Effector CD4-positive, alpha-beta T cell (primary cell): ENCODE measurements at regions not wholly inside any gene's neighbourhood (a gene's known extent, or its start where the extent isn't known, plus 50 kb on each side); places are given as distances from the start of the nearest gene placed in this dataset.

Experiments
- DNase-seq: peaks from one replicate; pipeline ENCODE4 v3.0.0-alpha.2; 2020

DNA sequence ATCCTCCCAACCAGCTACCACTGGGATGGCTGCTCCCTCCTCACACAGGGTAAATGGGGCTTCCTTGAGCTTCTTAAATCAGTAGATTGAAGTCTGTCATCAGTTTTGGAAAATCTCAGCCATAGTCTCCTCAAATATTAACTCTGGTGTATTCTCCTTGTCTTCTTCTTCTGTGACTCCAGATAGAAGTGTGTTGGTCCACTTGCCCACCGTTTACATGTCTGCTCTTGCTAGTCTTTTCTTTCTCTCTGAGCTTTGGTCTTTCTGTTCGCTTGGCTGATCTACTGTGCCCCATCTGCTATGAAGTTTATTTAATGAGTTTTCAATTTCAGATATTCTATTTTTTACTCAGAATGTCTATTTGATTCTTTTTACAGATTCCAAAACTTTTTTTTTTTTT, 281.7 kb upstream of the HDAC4 start:
- DNase-seq, result no peak

DNA sequence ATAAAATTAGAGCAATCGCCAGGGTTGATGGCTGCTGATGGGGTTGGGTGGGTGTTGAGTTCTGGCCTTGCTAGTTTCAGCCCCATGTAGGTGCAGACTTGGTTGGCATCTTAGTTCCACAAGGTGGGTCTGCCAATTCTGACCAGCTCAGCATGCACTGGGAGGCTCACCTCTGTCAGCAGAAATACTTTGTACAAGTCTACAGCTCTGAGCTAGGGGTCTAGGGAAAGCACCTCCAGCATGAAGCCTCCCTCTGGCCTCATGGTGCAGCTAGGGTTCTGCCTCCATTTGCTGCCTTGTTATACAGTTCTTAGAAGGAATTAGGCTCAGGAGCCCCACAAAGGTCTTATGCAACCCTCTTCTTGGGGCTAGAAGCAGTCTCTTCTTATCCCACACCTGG, 278.9 kb upstream of the HDAC4 start:
- DNase-seq, result no peak

- no peak for DNase-seq
Observed at GRCh38 chr2:239678666-239679296, 278.0 kb upstream of the HDAC4 start.

DNA sequence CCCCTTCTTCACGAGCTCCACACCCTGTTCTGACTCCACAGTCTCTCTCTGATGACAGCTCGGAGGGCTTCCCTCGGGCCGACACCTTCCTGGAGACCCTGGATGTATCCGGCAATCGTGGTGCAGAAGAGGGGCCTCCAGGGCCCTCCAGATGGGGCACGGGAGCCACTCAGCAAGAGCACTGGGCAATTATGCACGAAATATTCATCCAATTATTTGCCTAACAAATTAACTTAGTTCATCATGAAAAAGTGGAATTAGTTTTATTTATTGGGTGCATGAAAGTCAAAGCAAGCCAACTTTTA, 277.3 kb upstream of the HDAC4 start:
- DNase-seq, result no peak

DNA sequence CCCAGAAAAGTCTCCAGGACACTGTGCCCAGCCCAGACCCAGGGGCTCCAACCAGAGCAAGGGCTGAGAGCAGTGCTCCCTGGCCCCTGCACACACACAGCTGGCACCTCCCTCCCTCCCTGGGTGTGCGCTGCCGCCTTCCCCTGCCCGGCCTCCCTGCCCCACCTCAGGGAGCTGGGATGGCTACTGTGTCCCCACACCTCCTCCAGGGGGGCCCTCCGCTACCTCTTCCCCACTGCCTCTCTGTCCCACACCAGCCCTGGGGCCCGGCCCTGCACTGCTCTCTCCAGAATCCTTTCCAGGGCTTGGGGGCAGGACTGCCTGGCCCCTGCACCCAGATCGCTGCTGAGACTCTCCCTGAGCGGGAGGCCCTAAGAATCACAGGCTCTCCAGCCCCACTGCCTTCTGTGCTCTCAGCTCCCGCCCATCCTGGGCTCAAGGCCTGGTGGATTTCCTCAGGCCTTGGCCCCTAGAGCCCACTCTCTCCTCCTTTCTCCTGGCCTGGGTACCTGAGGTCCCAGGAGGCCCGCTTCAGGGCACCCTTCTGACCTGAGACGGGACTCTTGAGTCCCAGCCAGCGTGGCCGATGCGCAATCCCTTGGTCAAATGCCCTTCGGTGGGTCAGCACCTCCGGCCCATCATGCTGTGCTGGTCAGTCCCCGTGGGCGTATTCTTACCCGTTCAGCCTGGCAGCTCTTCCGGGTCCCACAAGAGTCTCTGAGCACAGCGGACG, 276.8 kb upstream of the HDAC4 start:
- no peak for DNase-seq

GRCh38 chr2:239676716-239677452, 276.1 kb upstream of the HDAC4 start:
- DNase-seq, result no peak

DNA sequence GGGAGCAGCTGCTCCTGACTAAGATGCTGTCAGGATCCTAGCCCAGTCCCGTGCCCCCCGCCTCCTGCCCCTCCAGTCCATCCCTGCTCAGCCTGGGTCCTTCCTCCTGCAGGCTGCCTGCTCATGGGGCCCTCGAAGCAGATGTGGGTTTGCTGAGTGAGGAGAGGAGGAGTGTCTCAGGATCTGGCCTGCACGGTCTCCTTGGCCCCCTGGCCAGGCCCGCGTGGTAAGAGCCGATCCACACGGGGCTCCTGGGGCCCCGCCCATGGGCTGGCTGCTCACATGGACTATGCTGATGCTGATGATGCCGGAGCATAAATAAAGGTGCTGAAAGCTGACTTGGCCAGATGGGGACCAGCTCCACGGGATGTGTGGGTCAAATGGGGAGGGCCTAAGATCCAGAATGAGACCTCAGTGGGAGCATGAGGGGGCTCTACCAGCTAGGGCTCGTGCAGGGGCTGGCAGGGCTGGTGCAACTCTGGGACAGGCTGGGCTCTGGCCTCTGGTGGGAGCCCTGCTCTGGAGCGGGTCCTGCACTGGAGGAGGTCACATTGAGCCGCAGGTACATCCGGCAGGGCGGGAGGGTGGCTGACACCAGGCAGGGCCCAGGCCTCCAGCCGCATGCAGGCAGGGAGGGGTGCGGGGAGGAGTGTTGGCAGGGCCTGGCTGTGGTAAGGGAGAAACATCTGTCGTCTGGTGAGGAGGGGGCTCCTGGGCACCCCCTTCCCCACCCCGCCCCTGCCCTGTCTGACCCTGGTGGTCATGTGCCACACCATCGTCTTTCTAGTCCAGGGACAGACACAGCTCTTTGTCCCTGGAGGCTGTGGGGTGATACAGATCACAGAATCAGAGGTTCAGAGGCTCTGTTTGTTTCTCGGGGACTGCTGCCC, 275.3 kb upstream of the HDAC4 start:
- DNase-seq, result no peak

DNA sequence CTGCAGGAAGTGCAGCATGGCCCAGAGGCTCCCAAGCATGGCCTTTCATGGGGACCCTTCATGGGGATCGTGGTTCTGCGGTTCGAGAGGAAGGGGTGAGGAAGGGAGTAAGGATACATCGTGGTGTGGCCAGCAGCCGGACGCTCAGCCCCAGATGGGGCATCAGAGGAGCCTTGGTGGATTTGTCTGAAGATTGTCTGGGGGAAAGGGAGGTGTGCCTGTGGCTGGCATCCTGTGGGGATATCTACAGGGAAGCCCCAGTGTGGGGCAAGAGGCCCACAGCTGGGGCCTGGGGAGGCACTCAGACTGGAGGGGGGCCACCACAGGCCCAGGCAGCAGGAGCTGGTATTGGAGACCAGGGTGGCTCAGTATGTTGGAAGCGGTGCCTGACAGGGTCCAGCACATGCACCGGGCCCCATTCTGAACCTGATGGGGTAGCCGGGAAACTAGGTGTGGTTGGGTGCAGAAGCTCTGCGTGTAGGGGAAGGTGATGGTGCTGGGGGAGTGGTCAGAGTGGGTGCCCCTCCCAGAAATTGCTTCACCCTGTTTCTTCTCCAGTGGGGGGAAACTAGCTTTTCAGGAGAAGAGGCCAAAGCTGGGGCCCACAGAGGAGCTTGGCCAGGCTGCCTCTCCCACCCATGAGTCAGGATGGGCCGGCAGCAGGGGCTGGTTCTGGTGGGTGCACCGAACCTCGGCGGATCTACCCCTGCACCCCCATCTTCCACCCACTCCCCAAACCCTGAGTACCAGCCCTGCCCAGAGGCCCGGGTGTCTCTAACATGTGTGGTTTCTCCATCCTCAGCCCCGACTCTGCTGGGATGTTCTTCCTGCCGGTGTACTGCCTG, 274.4 kb upstream of the HDAC4 start:
- no peak for DNase-seq

GRCh38 chr2:239674101-239674980, 273.5 kb upstream of the HDAC4 start:
- no peak for DNase-seq

DNA sequence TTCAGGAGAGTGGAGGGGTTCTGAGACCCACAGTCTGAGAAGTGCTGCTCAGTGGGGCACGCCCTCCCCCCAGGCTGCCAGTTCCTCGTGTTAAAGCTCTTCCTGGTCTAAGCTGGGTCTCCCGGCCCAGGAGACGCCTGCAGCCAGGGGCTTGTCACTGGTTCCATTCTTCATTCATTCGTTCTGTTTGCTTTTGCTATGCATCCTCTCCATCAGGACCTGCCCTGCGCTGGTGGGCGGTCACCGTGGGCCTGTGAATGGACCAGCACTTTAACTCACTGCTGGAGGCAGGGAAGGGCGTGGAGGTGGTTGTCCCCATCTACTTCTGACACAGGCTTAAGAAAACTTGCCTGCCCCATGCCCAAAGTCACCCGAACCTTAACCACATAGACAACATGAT, 272.8 kb upstream of the HDAC4 start:
- DNase-seq, result no peak

GRCh38 chr2:239671916-239672849, 271.4 kb upstream of the HDAC4 start:
- DNase-seq, result no peak

GRCh38 chr2:239671471-239671870, 270.7 kb upstream of the HDAC4 start:
- DNase-seq, result no peak

GRCh38 chr2:239670463-239671120, 269.8 kb upstream of the HDAC4 start:
- DNase-seq, result no peak

- DNase-seq, result no peak
Observed at GRCh38 chr2:239669899-239670460, 269.2 kb upstream of the HDAC4 start.

GRCh38 chr2:239669181-239669898, 268.5 kb upstream of the HDAC4 start:
- DNase-seq, result no peak

GRCh38 chr2:239668651-239669050, 267.8 kb upstream of the HDAC4 start:
- no peak for DNase-seq

DNA sequence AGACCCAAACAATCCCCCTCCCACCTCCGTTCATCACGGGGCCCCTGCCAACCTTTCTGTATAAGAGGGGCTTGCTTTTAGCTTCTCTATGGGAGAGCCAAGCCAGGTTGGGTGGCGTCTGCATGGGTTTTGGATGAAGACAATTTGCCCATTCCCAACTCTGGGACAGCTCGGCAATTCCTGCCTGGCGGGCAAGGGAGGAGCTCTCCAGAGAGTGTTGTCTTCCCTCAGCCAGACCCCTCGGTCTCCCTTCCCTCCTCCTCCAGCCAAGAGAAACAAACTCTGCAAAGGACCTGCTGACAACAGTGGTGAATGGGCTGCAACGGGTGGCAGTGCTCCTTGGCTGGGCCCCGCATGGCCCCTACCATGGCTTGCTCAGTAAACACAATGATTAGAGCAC, 267.2 kb upstream of the HDAC4 start:
- DNase-seq, result no peak

DNA sequence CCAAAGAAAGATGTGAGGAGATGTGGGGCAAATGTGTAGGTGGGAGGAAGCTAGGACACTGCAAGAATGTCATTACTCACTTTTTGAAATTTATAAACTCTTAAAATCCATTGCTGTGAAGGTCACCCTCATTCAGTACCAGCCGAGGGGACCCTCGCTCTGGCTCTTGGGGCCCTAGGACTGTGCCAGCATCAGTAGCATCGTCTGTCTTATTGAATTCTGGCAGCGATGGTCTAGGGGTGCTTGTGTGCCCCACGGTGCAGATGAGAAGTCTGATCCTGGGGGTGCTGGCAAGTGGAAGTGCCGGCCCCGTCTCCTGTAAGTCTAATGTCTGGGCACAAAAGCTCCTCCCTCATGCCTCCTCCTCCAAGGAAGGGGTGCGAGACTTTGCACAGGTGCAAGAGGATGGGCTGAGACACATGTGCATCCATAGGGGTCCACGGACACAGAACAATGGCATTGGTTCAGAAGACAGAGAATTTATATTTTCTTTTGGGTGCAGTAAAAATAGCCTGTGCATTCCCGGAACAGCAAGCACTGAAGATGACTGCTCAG, 266.7 kb upstream of the HDAC4 start:
- no peak for DNase-seq
